Osteocyte (in vitro differentiated cells): ENCODE measurements at regions not wholly inside any gene's neighbourhood (a gene's known extent, or its start where the extent isn't known, plus 50 kb on each side); places are given as distances from the start of the nearest gene placed in this dataset.

Experiments
- DNase-seq: peaks from one replicate; pipeline ENCODE4 v3.0.0; 2021; ENCODE audit warnings: mixed read lengths; ENCODE audit not compliant: unreplicated experiment; ENCODE audit errors: extremely low spot score
- H3K27ac Mint-ChIP-seq: one replicate; pipeline ENCODE4 v1.8.0; 2021; ENCODE audit warnings: mild to moderate bottlenecking, mixed read lengths; ENCODE audit not compliant: unreplicated experiment
- H3K27me3 Mint-ChIP-seq: one replicate; pipeline ENCODE4 v1.8.0; 2021; ENCODE audit warnings: mixed read lengths; ENCODE audit not compliant: unreplicated experiment
- H3K36me3 Mint-ChIP-seq: one replicate; pipeline ENCODE4 v1.8.0; 2021; ENCODE audit warnings: mixed read lengths; ENCODE audit not compliant: unreplicated experiment
- H3K4me1 Mint-ChIP-seq: one replicate; pipeline ENCODE4 v1.8.0; 2021; ENCODE audit warnings: mixed read lengths; ENCODE audit not compliant: unreplicated experiment
- H3K4me3 Mint-ChIP-seq: one replicate; pipeline ENCODE4 v1.8.0; 2021; ENCODE audit warnings: mild to moderate bottlenecking, moderate library complexity, mixed read lengths; ENCODE audit not compliant: unreplicated experiment
- H3K9me3 Mint-ChIP-seq: one replicate; pipeline ENCODE4 v1.8.0; 2021; ENCODE audit warnings: mixed read lengths; ENCODE audit not compliant: unreplicated experiment
- TF ChIP-seq, protein P1 (sequence below): fragments of 200-600 bp; sonication (generic); IDR thresholded peaks from 2 replicates; pipeline ENCODE4 v1.5.0; 2021; ENCODE audit warnings: antibody characterized with exemption, mild to moderate bottlenecking, moderate library complexity

DNA sequence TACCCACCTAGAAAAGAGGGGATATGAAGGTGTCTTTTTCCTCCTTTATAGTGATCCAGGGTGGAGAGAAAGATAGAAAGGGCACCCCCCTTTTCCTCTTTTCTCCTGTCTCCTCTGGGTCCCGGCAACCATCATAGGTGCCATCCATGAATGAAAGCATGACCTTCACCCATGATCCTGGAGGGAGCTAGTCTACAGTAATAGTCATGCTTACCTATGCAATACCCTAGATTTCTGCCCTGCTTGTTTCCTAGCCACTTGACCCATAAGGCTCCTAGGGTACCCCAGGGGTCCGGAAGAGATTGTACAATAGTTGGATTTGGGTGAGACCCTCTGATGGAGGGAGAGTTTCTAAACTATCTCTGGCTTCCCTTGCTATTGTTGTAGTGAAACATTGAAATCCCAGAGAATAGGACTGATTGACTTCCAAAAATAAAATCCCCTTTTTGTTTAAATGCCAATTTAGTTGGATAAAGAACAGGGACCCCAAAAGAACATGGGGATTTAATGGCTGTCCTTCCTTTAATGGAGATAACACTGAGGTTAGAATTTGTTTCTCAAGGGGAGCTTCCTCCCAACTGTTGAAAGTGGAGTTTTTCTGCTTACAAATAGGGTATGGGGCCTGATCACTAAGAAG is 366.8 kb upstream of the KHDRBS2 start:
- H3K27ac Mint-ChIP-seq, result no peak overlapping the region
- TF ChIP-seq, protein P1, sequence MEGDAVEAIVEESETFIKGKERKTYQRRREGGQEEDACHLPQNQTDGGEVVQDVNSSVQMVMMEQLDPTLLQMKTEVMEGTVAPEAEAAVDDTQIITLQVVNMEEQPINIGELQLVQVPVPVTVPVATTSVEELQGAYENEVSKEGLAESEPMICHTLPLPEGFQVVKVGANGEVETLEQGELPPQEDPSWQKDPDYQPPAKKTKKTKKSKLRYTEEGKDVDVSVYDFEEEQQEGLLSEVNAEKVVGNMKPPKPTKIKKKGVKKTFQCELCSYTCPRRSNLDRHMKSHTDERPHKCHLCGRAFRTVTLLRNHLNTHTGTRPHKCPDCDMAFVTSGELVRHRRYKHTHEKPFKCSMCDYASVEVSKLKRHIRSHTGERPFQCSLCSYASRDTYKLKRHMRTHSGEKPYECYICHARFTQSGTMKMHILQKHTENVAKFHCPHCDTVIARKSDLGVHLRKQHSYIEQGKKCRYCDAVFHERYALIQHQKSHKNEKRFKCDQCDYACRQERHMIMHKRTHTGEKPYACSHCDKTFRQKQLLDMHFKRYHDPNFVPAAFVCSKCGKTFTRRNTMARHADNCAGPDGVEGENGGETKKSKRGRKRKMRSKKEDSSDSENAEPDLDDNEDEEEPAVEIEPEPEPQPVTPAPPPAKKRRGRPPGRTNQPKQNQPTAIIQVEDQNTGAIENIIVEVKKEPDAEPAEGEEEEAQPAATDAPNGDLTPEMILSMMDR, result no peak
- H3K36me3 Mint-ChIP-seq, result no peaks in the 10 kb centered on the region
- H3K9me3 Mint-ChIP-seq, result peaks cover 53% of the 10 kb centered on the region
- H3K4me1 Mint-ChIP-seq, result no peaks in the 10 kb centered on the region
- H3K27me3 Mint-ChIP-seq, result no peaks in the 10 kb centered on the region
- no peak overlapping the region for H3K4me3 Mint-ChIP-seq
- DNase-seq, result no peak

DNA sequence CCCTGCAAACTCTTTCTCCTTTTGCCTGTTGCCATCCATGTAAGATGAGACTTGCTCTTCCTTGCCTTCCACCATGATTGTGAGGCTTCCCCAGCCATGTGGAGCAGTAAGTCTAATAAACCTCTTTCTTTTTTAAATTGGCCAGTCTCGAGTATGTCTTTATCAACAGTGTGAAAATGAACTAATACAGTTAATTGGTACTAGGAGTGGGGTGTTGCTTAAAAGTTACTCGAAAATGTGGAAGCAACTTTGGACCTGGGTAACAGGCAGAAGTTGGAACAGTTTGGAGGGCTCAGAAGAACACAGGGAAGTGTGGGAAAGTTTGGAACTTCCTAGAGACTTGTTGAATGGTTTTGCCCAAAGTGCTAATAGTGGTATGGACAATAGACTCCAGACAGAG is 359.2 kb upstream of the KHDRBS2 start:
- TF ChIP-seq, protein P1, result no peak
- Mint-ChIP-seq H3K27me3 (no peaks in the 10 kb centered on the region), H3K9me3 (peaks cover 56% of the 10 kb centered on the region), H3K36me3 (no peaks in the 10 kb centered on the region), H3K27ac (no peak overlapping the region), H3K4me1 (no peaks in the 10 kb centered on the region), H3K4me3 (no peak overlapping the region)
- no peak for DNase-seq

DNA sequence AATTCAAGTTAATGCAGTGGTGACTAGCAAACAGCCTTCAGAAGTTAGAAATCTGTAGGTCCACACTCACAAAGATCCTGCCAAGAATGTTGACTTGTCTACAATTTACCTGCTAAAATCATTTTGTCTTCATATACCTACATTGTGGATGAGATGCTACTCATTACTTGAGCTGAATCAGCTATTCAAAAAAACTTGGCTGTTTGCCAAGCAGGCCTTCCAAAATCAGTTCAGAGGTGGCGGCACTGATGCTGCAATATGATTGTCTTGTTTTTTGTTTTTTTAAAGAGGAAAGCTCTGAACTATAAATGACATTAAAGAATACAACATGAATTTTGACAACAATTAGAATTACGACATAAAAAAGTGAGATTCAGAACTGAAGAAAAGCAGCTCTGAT is 354.7 kb upstream of the KHDRBS2 start:
- H3K27me3 Mint-ChIP-seq, result no peaks in the 10 kb centered on the region
- H3K36me3 Mint-ChIP-seq, result no peaks in the 10 kb centered on the region
- DNase-seq, result no peak
- TF ChIP-seq, protein P1, result no peak
- H3K4me1 Mint-ChIP-seq, result no peaks in the 10 kb centered on the region
- peaks cover 52% of the 10 kb centered on the region for H3K9me3 Mint-ChIP-seq
- H3K27ac Mint-ChIP-seq, result no peak overlapping the region
- H3K4me3 Mint-ChIP-seq, result no peak overlapping the region

DNA sequence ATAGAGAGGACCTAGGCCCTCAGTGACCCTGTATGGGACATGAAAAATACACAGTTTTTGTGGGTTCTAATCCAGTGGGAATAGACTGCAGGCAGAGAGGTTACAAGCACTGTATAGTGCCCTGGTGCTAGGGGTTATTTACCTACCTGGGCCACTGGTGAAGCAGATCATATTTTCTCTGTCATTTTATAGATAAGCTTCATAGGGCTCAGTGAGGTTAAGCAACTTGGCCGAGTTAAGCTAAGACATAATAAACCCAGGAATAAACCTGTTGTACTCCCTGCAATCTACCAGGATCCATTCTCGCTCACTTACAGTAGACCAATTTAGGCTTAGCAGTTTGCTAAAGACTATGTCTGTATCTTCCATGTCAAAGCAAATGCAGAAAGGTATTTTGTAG is 340.6 kb upstream of the KHDRBS2 start:
- no peaks in the 10 kb centered on the region for H3K36me3 Mint-ChIP-seq
- no peak for DNase-seq
- peaks cover 3% of the 10 kb centered on the region for H3K9me3 Mint-ChIP-seq
- H3K4me3 Mint-ChIP-seq, result no peak overlapping the region
- no peak overlapping the region for H3K27ac Mint-ChIP-seq
- no peaks in the 10 kb centered on the region for H3K4me1 Mint-ChIP-seq
- TF ChIP-seq, protein P1, result no peak
- H3K27me3 Mint-ChIP-seq, result no peaks in the 10 kb centered on the region

DNA sequence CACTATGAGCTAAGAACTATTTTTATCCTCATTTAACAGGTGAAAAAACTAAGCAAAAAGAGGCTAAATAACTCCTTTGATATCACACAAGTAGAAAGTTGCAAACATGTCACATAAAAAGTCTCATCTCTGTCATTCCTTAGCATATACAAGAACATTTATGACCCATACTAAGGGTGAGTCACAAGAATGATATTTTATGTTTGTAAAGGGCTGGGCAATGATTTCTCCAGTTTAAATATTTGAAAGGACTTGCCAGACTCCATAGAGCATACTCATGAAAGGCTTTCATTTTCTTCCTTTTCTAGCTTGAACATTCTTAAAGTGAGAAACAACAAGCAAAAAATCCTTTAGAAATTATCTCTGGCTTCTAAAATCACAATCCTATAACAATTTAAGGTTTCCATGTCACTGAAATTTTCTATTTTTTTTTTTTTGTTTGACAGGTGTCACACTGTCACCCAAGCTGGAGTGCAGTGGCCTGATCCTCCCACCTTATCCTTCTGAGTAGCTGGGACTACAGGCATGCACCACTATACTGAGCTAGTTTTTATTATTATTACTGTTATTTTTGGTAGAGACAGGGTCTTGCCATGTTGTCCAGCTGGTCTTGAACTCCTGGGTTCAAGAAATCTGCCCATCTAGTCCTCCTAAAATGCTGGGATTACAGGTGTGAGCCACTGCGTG is 338.0 kb upstream of the KHDRBS2 start:
- no peak overlapping the region for H3K27ac Mint-ChIP-seq
- H3K9me3 Mint-ChIP-seq, result peaks cover 6% of the 10 kb centered on the region
- TF ChIP-seq, protein P1, result no peak
- DNase-seq, result no peak
- H3K4me3 Mint-ChIP-seq, result no peak overlapping the region
- H3K36me3 Mint-ChIP-seq, result no peaks in the 10 kb centered on the region
- no peaks in the 10 kb centered on the region for H3K27me3 Mint-ChIP-seq
- H3K4me1 Mint-ChIP-seq, result no peaks in the 10 kb centered on the region
